ENCODE measurements at regions not wholly inside any gene's neighbourhood (a gene's known extent, or its start where the extent isn't known, plus 50 kb on each side); places are given as distances from the start of the nearest gene placed in this dataset.
"Not testable (repeated sequence)": the region's sequence is repeated elsewhere in the genome, so short reads cannot be mapped to it uniquely, and the experiment has no call there.

- Histone ChIP-seq H3K36me3 (ENCODE audit: control insufficient read depth, insufficient read depth, low read length) (no peaks in the 10 kb centered on the region), H3K27me3 (ENCODE audit: control insufficient read depth, insufficient read depth, low read length) (no peaks in the 10 kb centered on the region), H3K4me3 (ENCODE audit: low read depth, low read length) (no peak overlapping the region)
- TF ChIP-seq CTCF (IDR thresholded peaks at IDR 0.05; ENCODE audit: insufficient read depth, low read length, poor library complexity, severe bottlenecking), result no peak
- no peak for DNase-seq (ENCODE audit: low read depth)
These were observed 101.1 kb downstream of the CDC7 start for GRCh38 chr1:91601554-91602376.

- no peaks in the 10 kb centered on the region for H3K36me3 ChIP-seq (ENCODE audit: control insufficient read depth, insufficient read depth, low read length)
- DNase-seq (ENCODE audit: low read depth), result no peak
- no peak overlapping the region for H3K4me3 ChIP-seq (ENCODE audit: low read depth, low read length)
- TF ChIP-seq CTCF (IDR thresholded peaks at IDR 0.05; ENCODE audit: insufficient read depth, low read length, poor library complexity, severe bottlenecking), result no peak
- H3K27me3 ChIP-seq (ENCODE audit: control insufficient read depth, insufficient read depth, low read length), result no peaks in the 10 kb centered on the region
These were observed 102.8 kb downstream of the CDC7 start for GRCh38 chr1:91603409-91603808.

- DNase-seq (ENCODE audit: low read depth), result no peak
- Histone ChIP-seq H3K27me3 (ENCODE audit: control insufficient read depth, insufficient read depth, low read length) (no peaks in the 10 kb centered on the region), H3K36me3 (ENCODE audit: control insufficient read depth, insufficient read depth, low read length) (no peaks in the 10 kb centered on the region), H3K4me3 (ENCODE audit: low read depth, low read length) (no peak overlapping the region)
- TF ChIP-seq CTCF (IDR thresholded peaks at IDR 0.05; ENCODE audit: insufficient read depth, low read length, poor library complexity, severe bottlenecking), result no peak
These were observed 104.0 kb downstream of the CDC7 start for GRCh38 chr1:91604632-91605031.

GRCh38 chr1:91605566-91605965 lies 104.9 kb downstream of the CDC7 start:
- H3K4me3 ChIP-seq (ENCODE audit: low read depth, low read length), result no peak overlapping the region
- no peaks in the 10 kb centered on the region for H3K36me3 ChIP-seq (ENCODE audit: control insufficient read depth, insufficient read depth, low read length)
- no peaks in the 10 kb centered on the region for H3K27me3 ChIP-seq (ENCODE audit: control insufficient read depth, insufficient read depth, low read length)
- TF ChIP-seq CTCF (IDR thresholded peaks at IDR 0.05; ENCODE audit: insufficient read depth, low read length, poor library complexity, severe bottlenecking), result no peak
- DNase-seq (ENCODE audit: low read depth), result no peak

- H3K27me3 ChIP-seq (ENCODE audit: control insufficient read depth, insufficient read depth, low read length), result no peaks in the 10 kb centered on the region
- no peak for TF ChIP-seq CTCF (IDR thresholded peaks at IDR 0.05; ENCODE audit: insufficient read depth, low read length, poor library complexity, severe bottlenecking)
- H3K36me3 ChIP-seq (ENCODE audit: control insufficient read depth, insufficient read depth, low read length), result no peaks in the 10 kb centered on the region
- DNase-seq (ENCODE audit: low read depth), result no peak
- H3K4me3 ChIP-seq (ENCODE audit: low read depth, low read length), result no peak overlapping the region
These were observed 106.0 kb downstream of the CDC7 start for GRCh38 chr1:91606546-91607078.

GRCh38 chr1:91607686-91608085 lies 107.0 kb downstream of the CDC7 start:
- H3K36me3 ChIP-seq (ENCODE audit: control insufficient read depth, insufficient read depth, low read length); DNase-seq (ENCODE audit: low read depth): not testable (repeated sequence)

More at GRCh38 chr1:91607686-91608085, 107.0 kb downstream of the CDC7 start:
- H3K27me3 ChIP-seq (ENCODE audit: control insufficient read depth, insufficient read depth, low read length); H3K4me3 ChIP-seq (ENCODE audit: low read depth, low read length): not testable (repeated sequence)
